OCI-LY3 (cell line): ENCODE measurements at regions not wholly inside any gene's neighbourhood (a gene's known extent, or its start where the extent isn't known, plus 50 kb on each side); places are given as distances from the start of the nearest gene placed in this dataset.

ENCODE experiments used
- EZH2phosphoT487 ChIP-seq: fragments of 200-600 bp; shearing (Covaris generic); IDR thresholded peaks from 2 replicates; pipeline ENCODE4 v1.6.1; 2018; ENCODE audit warnings: antibody characterized with exemption, mixed run types, low read depth
- TF ChIP-seq, protein P1 (sequence below): fragments of 200-600, 300-600 bp; sonication (generic); IDR thresholded peaks from 2 replicates; pipeline ENCODE4 v1.5.1; 2014; ENCODE audit warnings: antibody characterized with exemption, low read length, low read depth

DNA sequence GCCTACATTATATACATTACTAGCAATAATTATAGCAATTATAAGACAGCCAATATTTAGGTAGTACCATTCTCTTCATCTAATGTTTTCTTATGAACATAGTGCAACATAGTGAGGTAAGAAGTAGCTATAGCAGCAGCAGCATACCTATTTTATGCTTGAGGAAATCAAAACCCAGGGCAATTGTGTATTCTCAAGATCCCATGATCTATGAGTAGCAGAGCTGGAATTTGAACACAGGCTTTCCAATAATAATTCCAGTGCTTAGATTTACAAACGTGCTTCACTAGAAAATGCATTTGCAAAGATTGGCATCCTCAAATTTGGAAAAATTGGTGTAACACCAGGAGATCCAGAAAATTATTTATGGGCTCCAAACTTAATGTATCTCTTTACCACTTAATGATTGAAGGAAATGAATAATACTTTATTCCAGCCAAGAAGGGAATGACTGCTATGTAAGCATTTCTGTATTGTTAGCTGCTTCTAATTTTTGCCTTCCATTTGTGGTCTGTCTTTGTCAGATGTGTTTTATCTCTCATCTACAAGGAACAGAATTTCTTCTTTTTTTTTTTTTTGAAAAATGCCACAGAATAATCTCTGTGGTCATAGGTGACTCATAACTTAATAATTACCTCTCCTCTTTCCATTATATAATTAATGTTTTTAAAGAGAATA, 451.1 kb downstream of the ARAP2 start:
- TF ChIP-seq, protein P1, sequence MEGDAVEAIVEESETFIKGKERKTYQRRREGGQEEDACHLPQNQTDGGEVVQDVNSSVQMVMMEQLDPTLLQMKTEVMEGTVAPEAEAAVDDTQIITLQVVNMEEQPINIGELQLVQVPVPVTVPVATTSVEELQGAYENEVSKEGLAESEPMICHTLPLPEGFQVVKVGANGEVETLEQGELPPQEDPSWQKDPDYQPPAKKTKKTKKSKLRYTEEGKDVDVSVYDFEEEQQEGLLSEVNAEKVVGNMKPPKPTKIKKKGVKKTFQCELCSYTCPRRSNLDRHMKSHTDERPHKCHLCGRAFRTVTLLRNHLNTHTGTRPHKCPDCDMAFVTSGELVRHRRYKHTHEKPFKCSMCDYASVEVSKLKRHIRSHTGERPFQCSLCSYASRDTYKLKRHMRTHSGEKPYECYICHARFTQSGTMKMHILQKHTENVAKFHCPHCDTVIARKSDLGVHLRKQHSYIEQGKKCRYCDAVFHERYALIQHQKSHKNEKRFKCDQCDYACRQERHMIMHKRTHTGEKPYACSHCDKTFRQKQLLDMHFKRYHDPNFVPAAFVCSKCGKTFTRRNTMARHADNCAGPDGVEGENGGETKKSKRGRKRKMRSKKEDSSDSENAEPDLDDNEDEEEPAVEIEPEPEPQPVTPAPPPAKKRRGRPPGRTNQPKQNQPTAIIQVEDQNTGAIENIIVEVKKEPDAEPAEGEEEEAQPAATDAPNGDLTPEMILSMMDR: no peak
- TF ChIP-seq EZH2phosphoT487: no peak
